Mesendoderm (in vitro differentiated cells): ENCODE measurements at regions not wholly inside any gene's neighbourhood (a gene's known extent, or its start where the extent isn't known, plus 50 kb on each side); places are given as distances from the start of the nearest gene placed in this dataset.
"Not testable (repeated sequence)": the region's sequence is repeated elsewhere in the genome, so short reads cannot be mapped to it uniquely, and the experiment has no call there.

ENCODE experiments used
- DNase-seq: peaks from one replicate; pipeline ENCODE4 v3.0.0; 2013
- H2AK5ac ChIP-seq: 2 replicates; pipeline ENCODE4 v1.6.1; 2013; ENCODE audit warnings: low read length, inconsistent platforms
- H2BK120ac ChIP-seq: 2 replicates; pipeline ENCODE4 v1.6.1; 2013; ENCODE audit warnings: low read depth, mild to moderate bottlenecking, low read length, moderate library complexity, mixed read lengths
- H2BK15ac ChIP-seq: replicated peaks from 2 replicates; pipeline ENCODE4 v1.6.1; 2013; ENCODE audit warnings: low read depth, mild to moderate bottlenecking, moderate library complexity
- H2BK5ac ChIP-seq: 2 replicates; pipeline ENCODE4 v1.6.1; 2013; ENCODE audit warnings: low read length, inconsistent platforms
- H3K18ac ChIP-seq: 2 replicates; pipeline ENCODE4 v1.6.1; 2013; ENCODE audit warnings: mild to moderate bottlenecking, low read length, mixed read lengths
- H3K23ac ChIP-seq: one replicate; pipeline ENCODE4 v1.6.1; 2013; ENCODE audit warnings: low read length
- H3K27ac ChIP-seq: 2 replicates; pipeline ENCODE4 v1.5.1; 2013; ENCODE audit warnings: low read depth, mild to moderate bottlenecking, inconsistent platforms, low read length, moderate library complexity
- H3K27me3 ChIP-seq: 2 replicates; pipeline ENCODE4 v1.6.1; 2013; ENCODE audit warnings: low read length, control low read depth, mild to moderate bottlenecking, inconsistent platforms; ENCODE audit not compliant: insufficient read depth, poor library complexity
- H3K36me3 ChIP-seq: 2 replicates; pipeline ENCODE4 v1.6.1; 2013; ENCODE audit warnings: low read length, inconsistent platforms; ENCODE audit not compliant: control insufficient read depth, insufficient read depth
- H3K4ac ChIP-seq: one replicate; pipeline ENCODE4 v1.6.1; 2013; ENCODE audit warnings: low read depth, mild to moderate bottlenecking, low read length, moderate library complexity
- H3K4me1 ChIP-seq: 2 replicates; pipeline ENCODE4 v1.6.1; 2013; ENCODE audit warnings: low read depth, low read length, inconsistent platforms; ENCODE audit not compliant: control insufficient read depth
- H3K4me2 ChIP-seq: 2 replicates; pipeline ENCODE4 v1.6.1; 2013; ENCODE audit warnings: low read length
- H3K4me3 ChIP-seq: 2 replicates; pipeline ENCODE4 v1.5.1; 2013; ENCODE audit warnings: mild to moderate bottlenecking, low read length
- H3K56ac ChIP-seq: one replicate; pipeline ENCODE4 v1.6.1; 2013; ENCODE audit warnings: low read length
- H3K79me1 ChIP-seq: 2 replicates; pipeline ENCODE4 v1.6.1; 2013; ENCODE audit warnings: low read length, inconsistent platforms
- H3K79me2 ChIP-seq: 2 replicates; pipeline ENCODE4 v1.6.1; 2013; ENCODE audit warnings: mild to moderate bottlenecking, low read length; ENCODE audit not compliant: control insufficient read depth, insufficient read depth
- H3K9ac ChIP-seq: 2 replicates; pipeline ENCODE4 v1.6.1; 2013; ENCODE audit warnings: low read length, inconsistent platforms
- H4K5ac ChIP-seq: one replicate; pipeline ENCODE4 v1.6.1; 2013; ENCODE audit warnings: low read length
- H4K8ac ChIP-seq: one replicate; pipeline ENCODE4 v1.6.1; 2013; ENCODE audit warnings: low read depth, mild to moderate bottlenecking, control low read depth, low read length, moderate library complexity
- WGBS: extraction: QIAGEN DNeasy Blood & Tissue Kit; methylation state at CpG from one replicate; pipeline ENCODE4 v1.1.7; 2013; ENCODE audit warnings: low lambda C conversion rate, missing lambda C conversion rate; ENCODE audit not compliant: insufficient coverage; ENCODE audit errors: extremely low coverage; 5-methylcytosine and 5-hydroxymethylcytosine counted together

DNA sequence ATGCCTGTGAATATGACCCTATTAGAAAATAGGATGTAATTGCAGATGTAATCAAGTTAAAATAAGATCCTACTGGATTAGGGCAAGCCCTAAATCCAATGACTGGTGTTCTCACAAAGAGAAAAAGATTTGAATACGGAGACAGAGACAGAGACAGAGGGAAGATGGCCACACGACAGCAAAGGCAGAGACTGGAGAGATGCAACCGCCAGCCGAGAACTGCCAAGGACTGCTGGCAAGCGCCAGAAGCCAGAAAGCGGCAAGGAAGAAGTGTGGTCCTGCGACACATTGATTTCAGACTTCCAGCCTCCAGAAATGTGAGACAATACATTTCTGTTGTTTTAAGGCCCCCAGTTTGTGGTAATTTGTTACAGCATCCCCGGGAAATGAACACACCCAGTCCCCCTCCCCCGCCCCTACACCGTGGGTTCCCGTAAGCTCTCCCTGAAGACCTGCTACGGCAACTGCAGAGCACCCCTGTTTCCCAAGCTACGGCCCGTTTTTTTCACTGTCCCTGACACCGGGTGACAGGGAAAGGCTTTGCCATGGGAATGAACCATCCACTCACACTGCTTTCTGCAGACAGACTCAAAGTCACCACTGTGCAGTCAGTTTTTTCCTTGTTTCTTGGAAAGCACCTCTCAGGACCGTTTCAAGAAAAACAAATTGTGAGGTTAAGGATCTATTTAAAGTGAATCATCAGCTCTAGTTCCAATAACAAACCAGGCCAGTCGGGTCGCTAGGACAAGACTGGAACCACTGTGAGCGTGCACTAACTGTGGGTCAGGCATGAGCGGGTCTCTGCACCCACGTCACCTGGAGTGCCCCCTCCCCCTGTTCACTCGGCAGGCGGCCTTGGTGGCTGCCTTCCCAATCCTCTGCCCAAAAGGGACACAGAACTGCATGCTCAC lies 199.2 kb upstream of the IRF2BP2 start:
- H2AK5ac ChIP-seq, H3K4ac ChIP-seq, H3K4me2 ChIP-seq, H3K56ac ChIP-seq, H3K27ac ChIP-seq, H3K79me2 ChIP-seq, H3K27me3 ChIP-seq, H2BK15ac ChIP-seq, H3K4me1 ChIP-seq, DNase-seq, H3K18ac ChIP-seq, H2BK120ac ChIP-seq, H3K36me3 ChIP-seq, H3K9ac ChIP-seq, H3K4me3 ChIP-seq, H4K8ac ChIP-seq, H4K5ac ChIP-seq, H3K79me1 ChIP-seq, H3K23ac ChIP-seq, H2BK5ac ChIP-seq: not testable (repeated sequence)
- no CpG with 5 or more reads among the region's 23 CpGs for WGBS

DNA sequence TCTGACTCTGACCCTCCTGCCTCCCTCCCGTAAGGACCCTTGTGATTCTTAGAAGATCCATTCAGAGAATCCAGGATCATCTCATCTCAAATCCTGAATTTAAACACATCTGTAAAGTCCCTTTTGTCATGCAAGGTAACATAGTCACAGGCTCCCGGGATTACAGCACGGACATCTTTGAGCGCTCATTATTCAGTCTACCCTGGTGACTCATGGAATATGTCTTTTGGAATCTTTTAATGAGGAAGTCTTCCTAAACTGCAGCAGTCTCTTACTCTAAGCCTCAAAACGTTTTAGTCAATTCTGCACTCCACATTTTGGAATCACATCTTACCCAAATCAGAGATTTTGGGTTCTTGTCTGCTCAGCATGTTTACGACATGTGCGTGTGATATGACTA lies 198.5 kb upstream of the IRF2BP2 start:
- not testable (repeated sequence) for H3K9ac ChIP-seq, H3K27ac ChIP-seq, H3K79me2 ChIP-seq, H4K5ac ChIP-seq, DNase-seq, H3K79me1 ChIP-seq, H2BK15ac ChIP-seq, H2AK5ac ChIP-seq, H4K8ac ChIP-seq, H3K27me3 ChIP-seq, H3K23ac ChIP-seq, H3K4me1 ChIP-seq, H3K4ac ChIP-seq, H3K36me3 ChIP-seq, H3K4me3 ChIP-seq, H2BK5ac ChIP-seq, H3K18ac ChIP-seq, H3K56ac ChIP-seq, H2BK120ac ChIP-seq, H3K4me2 ChIP-seq
- no CpG with 5 or more reads among the region's 7 CpGs for WGBS

DNA sequence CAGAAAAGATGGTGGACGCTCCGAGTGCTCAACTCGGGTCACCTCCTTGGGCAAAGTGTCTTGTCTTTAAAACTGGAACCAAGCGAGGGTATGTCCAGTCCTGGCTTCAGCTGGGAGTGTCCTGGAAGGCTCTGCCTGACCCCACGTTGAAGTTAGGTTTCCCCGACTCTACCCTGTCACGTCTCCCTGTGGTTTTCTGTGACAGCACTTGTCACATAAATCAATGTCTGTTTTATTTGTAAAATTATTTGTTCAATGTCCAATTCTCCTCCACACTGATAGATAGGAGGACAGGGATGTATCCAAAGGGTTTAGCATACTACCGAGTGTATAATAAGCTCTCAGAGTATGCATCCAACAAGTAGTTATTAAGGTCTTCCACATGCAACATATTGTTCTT lies 197.7 kb upstream of the IRF2BP2 start:
- not testable (repeated sequence) for H3K4me2 ChIP-seq, H2BK15ac ChIP-seq, H3K56ac ChIP-seq, H3K4me3 ChIP-seq, DNase-seq, H3K23ac ChIP-seq, H4K8ac ChIP-seq, H3K27ac ChIP-seq, H3K4ac ChIP-seq, H2AK5ac ChIP-seq, H3K79me2 ChIP-seq, H4K5ac ChIP-seq, H3K27me3 ChIP-seq, H3K18ac ChIP-seq, H3K9ac ChIP-seq, H3K79me1 ChIP-seq, H3K36me3 ChIP-seq, H2BK120ac ChIP-seq, H3K4me1 ChIP-seq, H2BK5ac ChIP-seq
- no CpG with 5 or more reads among the region's 8 CpGs for WGBS

DNA sequence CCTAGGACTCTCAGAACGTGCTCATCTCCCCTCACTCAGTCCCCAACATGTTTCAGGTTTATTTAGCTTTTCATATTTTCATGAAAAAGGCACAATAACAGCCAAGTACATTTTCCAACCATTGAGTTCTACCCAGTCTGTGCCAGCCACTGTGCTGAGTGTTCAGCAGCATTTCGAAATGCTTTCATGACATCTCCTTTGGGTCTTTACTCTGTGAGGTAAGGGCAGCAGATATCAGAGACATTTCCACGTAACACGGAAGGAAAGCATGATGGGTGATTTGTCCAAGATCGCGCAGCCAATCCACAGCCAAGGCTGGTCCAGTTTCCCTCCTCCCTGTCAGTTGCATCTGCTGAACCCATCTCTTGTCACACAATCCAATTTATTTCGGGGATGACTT lies 192.6 kb upstream of the IRF2BP2 start:
- H4K8ac ChIP-seq, H2BK5ac ChIP-seq, H3K4me3 ChIP-seq, H3K56ac ChIP-seq, H4K5ac ChIP-seq, H3K23ac ChIP-seq, H3K79me2 ChIP-seq, H2AK5ac ChIP-seq, H3K4ac ChIP-seq, H2BK15ac ChIP-seq, H3K79me1 ChIP-seq, H3K27ac ChIP-seq, H3K18ac ChIP-seq, H3K9ac ChIP-seq, H3K27me3 ChIP-seq, H2BK120ac ChIP-seq, DNase-seq, H3K36me3 ChIP-seq, H3K4me1 ChIP-seq, H3K4me2 ChIP-seq: not testable (repeated sequence)
- WGBS = no CpG with 5 or more reads among the region's 7 CpGs

DNA sequence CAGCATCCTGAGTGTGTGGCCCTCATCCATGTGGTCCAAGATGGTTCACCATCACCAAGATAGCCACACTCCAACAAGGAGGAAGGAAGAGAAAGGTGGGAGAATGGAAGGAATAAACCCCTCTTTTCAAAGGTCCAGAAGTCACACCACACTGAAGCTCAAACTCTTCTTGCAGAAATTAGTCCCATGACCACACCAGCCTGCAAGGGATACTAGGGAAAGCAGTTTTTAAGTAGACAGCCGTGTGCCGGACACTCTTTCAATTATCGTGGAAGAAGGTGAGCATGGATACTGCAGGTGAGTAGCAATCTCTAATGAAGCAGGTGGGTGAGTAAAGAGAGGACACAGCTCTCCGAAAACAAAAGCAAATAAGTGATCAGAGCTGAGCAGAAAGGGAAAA lies 191.7 kb upstream of the IRF2BP2 start:
- not testable (repeated sequence) for H3K18ac ChIP-seq, H2BK15ac ChIP-seq, H2BK5ac ChIP-seq, H3K56ac ChIP-seq, H3K9ac ChIP-seq, H4K5ac ChIP-seq, H2BK120ac ChIP-seq, DNase-seq, H3K4me2 ChIP-seq, H3K4me3 ChIP-seq, H3K79me1 ChIP-seq, H3K4ac ChIP-seq, H3K79me2 ChIP-seq, H3K36me3 ChIP-seq, H2AK5ac ChIP-seq, H3K27me3 ChIP-seq, H4K8ac ChIP-seq, H3K27ac ChIP-seq, H3K23ac ChIP-seq, H3K4me1 ChIP-seq
- WGBS = no CpG with 5 or more reads among the region's 4 CpGs

DNA sequence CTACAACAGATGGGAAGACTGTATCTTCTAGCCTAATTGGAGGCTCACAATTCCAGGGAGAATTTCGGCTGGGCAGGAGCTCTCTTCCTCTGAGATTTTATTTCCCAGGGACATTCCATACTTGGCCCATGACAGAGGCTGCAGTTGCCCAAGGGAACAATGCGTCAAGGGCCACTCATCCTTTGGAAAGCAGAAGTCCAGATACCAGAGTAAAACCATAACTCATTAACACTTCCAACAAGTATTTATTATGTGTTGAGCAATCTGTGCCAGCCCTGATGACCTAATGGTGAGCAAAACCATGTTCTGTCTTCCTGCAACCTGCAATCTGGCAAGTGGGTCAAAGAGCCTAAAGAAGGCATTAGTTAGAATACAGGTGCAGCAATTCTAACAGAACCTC lies 191.2 kb upstream of the IRF2BP2 start:
- not testable (repeated sequence) for H3K4me1 ChIP-seq, H3K36me3 ChIP-seq, H2BK15ac ChIP-seq, H3K4me3 ChIP-seq, H2BK5ac ChIP-seq, H3K27me3 ChIP-seq, H3K4ac ChIP-seq, H3K23ac ChIP-seq, H4K8ac ChIP-seq, H3K79me2 ChIP-seq, H3K79me1 ChIP-seq, H2BK120ac ChIP-seq, DNase-seq, H3K27ac ChIP-seq, H3K9ac ChIP-seq, H3K18ac ChIP-seq, H3K56ac ChIP-seq, H4K5ac ChIP-seq, H2AK5ac ChIP-seq, H3K4me2 ChIP-seq
- no CpG with 5 or more reads among the region's 2 CpGs for WGBS
